BE2C (cell line): ENCODE measurements at regions not wholly inside any gene's neighbourhood (a gene's known extent, or its start where the extent isn't known, plus 50 kb on each side); places are given as distances from the start of the nearest gene placed in this dataset.

ENCODE experiments used
- DNase-seq: peaks from one replicate; pipeline ENCODE4 v3.0.0-alpha.2; 2020
- H3K27me3 ChIP-seq: fragments of 250-450 bp; sonication (Bioruptor Pico); 2 replicates; pipeline ENCODE4 v1.5.1; 2020; ENCODE audit warnings: mild to moderate bottlenecking
- H3K36me3 ChIP-seq: fragments of 250-450 bp; sonication (Bioruptor Pico); 2 replicates; pipeline ENCODE4 v1.5.1; 2020; ENCODE audit warnings: mild to moderate bottlenecking
- H3K4me1 ChIP-seq: fragments of 250-450 bp; sonication (Bioruptor Pico); 2 replicates; pipeline ENCODE4 v1.5.1; 2020
- H3K4me3 ChIP-seq: 2 replicates; pipeline ENCODE4 v1.5.1; 2011; ENCODE audit warnings: low read depth, low read length
- H3K9me3 ChIP-seq: fragments of 250-450 bp; sonication (Bioruptor Pico); 2 replicates; pipeline ENCODE4 v1.5.1; 2020
- TF ChIP-seq, protein P1 (sequence below): IDR thresholded peaks from 2 replicates; pipeline ENCODE4 v1.5.1; 2012; ENCODE audit warnings: mild to moderate bottlenecking, low read depth, low read length

DNA sequence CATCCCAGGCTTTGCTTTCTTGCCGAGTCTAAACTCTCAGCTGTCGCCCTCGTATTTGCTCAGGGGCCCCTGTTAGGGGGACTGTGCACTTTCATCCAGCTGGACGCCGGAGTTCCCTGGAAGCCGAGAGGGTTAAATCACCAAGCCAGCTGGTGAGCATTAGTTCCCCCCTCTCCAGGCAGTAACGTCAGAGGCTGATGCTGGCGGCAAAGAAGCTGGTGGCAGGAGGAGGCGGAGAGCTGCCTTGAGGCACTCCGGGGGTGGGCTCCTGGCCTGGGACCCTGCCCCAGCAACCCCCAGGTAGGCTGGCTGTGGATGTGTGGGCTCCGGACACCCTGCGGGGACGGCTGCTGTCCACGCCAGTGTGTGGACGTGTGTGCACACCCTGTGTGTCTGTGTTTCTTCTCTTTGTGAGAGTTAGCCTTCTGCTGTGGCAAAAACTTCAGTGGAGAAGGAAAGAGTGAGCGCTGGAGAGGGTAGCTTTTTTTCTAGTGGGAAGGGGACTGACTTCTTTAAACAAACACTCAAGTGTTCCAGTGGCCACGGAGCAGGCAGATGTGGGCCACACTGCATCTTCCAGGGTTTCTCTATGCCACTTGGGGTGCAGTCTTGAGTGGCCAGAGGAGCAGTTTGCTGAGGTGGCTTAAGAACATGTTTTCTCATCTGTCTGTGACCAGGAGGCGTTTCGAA lies 84.7 kb downstream of the GLI2 start:
- TF ChIP-seq, protein P1, sequence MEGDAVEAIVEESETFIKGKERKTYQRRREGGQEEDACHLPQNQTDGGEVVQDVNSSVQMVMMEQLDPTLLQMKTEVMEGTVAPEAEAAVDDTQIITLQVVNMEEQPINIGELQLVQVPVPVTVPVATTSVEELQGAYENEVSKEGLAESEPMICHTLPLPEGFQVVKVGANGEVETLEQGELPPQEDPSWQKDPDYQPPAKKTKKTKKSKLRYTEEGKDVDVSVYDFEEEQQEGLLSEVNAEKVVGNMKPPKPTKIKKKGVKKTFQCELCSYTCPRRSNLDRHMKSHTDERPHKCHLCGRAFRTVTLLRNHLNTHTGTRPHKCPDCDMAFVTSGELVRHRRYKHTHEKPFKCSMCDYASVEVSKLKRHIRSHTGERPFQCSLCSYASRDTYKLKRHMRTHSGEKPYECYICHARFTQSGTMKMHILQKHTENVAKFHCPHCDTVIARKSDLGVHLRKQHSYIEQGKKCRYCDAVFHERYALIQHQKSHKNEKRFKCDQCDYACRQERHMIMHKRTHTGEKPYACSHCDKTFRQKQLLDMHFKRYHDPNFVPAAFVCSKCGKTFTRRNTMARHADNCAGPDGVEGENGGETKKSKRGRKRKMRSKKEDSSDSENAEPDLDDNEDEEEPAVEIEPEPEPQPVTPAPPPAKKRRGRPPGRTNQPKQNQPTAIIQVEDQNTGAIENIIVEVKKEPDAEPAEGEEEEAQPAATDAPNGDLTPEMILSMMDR = no peak
- Histone ChIP-seq H3K27me3 (no peaks in the 10 kb centered on the region), H3K4me3 (no peak overlapping the region), H3K36me3 (no peaks in the 10 kb centered on the region), H3K9me3 (no peaks in the 10 kb centered on the region), H3K4me1 (peaks cover 1% of the 10 kb centered on the region; the same call in 1 of the 2 replicates)
- DNase-seq = peak; percentile 40

DNA sequence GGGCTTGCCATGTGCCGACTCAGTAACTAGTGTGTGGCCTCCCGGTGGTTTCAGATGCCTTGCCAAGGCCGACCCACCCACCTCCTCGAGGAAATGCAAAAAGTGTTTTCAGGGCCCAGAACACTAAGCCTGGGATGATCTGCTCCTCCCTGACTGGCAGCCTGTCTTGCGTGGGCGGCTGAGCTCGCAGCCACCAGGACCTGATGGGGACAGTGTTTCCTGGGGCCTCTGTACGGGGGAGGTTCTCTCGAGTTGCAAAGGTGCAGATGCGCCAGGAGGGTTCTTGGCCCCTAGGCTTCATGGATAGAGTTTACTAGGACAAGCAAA lies 85.2 kb downstream of the GLI2 start:
- TF ChIP-seq, protein P1 = no peak
- no peaks in the 10 kb centered on the region for H3K9me3 ChIP-seq
- no peak for DNase-seq
- no peaks in the 10 kb centered on the region for H3K36me3 ChIP-seq
- H3K4me3 ChIP-seq = no peak overlapping the region
- H3K27me3 ChIP-seq = no peaks in the 10 kb centered on the region
- peaks cover 5% of the 10 kb centered on the region for H3K4me1 ChIP-seq

DNA sequence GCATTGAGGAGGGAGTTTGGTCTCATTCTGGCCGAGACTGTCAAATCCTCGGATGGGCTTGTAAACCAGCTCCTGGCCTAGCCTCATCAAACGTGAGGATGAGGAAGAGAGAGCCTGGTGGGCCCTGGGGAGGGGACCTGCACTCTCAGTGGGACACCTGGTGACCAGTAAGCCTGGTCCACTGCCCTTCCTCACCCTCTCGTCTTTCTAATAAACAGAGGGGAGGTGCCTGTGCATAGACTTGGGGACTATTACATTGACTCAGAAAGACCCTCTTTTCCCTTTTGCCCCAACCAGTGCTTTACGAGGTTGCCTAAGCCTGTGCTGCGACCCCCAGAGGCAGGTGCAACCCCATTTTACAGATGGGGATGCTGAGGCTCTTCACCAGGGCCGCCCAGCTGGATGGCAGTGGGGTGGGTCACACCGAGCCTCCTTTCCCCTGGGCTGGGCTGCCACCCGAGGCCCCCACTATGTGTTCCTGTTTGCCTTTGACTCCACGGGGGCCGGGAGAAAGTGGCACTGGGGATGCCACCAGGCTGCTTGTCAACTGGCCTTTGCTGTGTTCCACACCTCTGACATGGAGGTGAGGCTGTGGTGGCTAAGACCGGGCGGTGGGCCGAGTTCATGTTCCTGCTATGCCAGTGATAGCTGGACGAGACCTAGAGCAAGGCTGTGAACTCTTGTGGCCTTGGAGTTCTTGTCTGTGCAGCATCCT lies 85.9 kb downstream of the GLI2 start:
- DNase-seq = no peak
- TF ChIP-seq, protein P1 = no peak
- no peaks in the 10 kb centered on the region for H3K27me3 ChIP-seq
- H3K4me1 ChIP-seq = peaks cover 11% of the 10 kb centered on the region
- no peak overlapping the region for H3K4me3 ChIP-seq
- H3K36me3 ChIP-seq = no peaks in the 10 kb centered on the region
- no peaks in the 10 kb centered on the region for H3K9me3 ChIP-seq

DNA sequence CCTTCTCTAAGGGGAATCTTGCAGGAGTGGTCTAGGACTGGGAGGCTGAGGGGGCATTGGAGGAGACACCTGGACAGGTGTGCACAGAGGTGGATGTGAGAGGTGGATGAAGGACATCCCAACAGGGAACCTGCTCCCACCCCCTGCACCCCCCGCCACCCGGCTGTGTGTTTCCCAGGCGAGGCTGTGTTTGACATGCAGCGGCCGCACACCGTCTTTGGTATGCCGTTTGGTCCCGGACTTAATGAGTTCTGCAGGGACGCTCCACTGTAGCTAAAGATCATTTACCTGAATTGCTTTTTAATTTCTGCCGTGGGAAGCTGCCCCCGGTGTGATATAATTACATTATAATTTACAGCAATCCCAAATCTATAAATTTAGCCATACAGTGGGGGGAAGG lies 87.3 kb downstream of the GLI2 start:
- no peak for DNase-seq
- Histone ChIP-seq H3K4me3 (no peak overlapping the region), H3K27me3 (no peaks in the 10 kb centered on the region), H3K9me3 (no peaks in the 10 kb centered on the region), H3K4me1 (peaks cover 13% of the 10 kb centered on the region), H3K36me3 (no peaks in the 10 kb centered on the region)
- TF ChIP-seq, protein P1 = no peak

DNA sequence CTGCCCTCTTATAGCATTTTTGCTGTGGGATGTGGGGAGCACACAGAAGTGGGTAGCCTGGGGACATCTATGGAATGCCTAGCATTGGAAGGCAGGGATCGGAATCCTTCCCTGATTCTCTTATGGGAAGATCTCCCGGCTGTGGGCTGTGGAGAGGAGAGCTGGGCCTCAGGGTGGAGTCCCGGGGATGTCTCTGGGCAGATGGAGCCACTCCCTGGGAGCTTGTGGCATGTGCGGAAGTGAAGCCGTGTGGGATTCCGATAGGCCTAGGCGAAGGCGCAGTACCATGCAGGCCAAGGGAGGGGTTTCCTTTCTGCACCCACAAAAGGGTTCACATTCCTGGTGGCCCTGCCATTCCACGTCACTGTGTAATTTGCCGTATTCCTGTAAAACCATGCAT lies 87.9 kb downstream of the GLI2 start:
- TF ChIP-seq, protein P1 = no peak
- no peaks in the 10 kb centered on the region for H3K36me3 ChIP-seq
- no peak for DNase-seq
- H3K9me3 ChIP-seq = no peaks in the 10 kb centered on the region
- no peaks in the 10 kb centered on the region for H3K27me3 ChIP-seq
- peaks cover 13% of the 10 kb centered on the region for H3K4me1 ChIP-seq
- H3K4me3 ChIP-seq = no peak overlapping the region

DNA sequence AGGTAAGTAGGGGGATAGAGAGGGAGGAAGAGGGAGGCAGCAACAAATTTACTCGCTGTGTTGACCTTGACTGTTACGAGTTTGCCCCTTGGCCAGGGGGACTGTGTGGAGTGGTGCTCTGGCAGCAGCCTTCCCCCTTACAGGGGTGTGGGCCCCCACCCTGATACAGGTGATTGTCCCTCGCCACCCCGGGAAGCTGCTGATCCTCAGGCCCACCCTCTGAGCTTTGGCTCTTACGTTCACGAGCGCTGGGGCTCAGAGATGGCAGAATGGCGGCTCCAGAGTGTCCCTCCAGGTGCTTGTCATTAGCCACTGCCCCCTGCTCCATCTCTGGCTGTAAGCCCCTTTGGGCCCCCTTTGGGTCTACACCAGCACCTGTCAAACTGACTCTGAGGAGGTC lies 88.6 kb downstream of the GLI2 start:
- H3K4me1 ChIP-seq = peaks cover 13% of the 10 kb centered on the region
- H3K36me3 ChIP-seq = no peaks in the 10 kb centered on the region

More for the DNA sequence above, 88.6 kb downstream of the GLI2 start:
- TF ChIP-seq, protein P1 = no peak
- no peaks in the 10 kb centered on the region for H3K27me3 ChIP-seq
- DNase-seq = no peak
- no peak overlapping the region for H3K4me3 ChIP-seq
- H3K9me3 ChIP-seq = no peaks in the 10 kb centered on the region
